Tibial nerve (tissue), 4 donors: ENCODE measurements at regions not wholly inside any gene's neighbourhood (a gene's known extent, or its start where the extent isn't known, plus 50 kb on each side); places are given as distances from the start of the nearest gene placed in this dataset.

Experiments used
- DNase-seq, 2 donors: peaks; one replicate each; pipeline ENCODE4 v3.0.0-alpha.2; 2019; ENCODE audit warnings: low spot score in 2 of 2
- H3K27ac ChIP-seq, 4 donors: fragments of 200-600 bp; sonication (generic) in 3 of 4; one replicate each; pipeline ENCODE4 v1.5.1; 2017 to 2019; ENCODE audit warnings: mild to moderate bottlenecking in 1 of 4
- H3K27me3 ChIP-seq, 2 donors: fragments of 200-600 bp; sonication (generic) in 1 of 2; one replicate each; pipeline versions ENCODE4 v1.5.1 to v1.6.0; 2017 to 2019
- H3K36me3 ChIP-seq, 3 donors: fragments of 200-600 bp; sonication (generic); one replicate each; pipeline ENCODE4 v1.5.1; 2018 to 2019
- H3K4me1 ChIP-seq, 4 donors: fragments of 200-600 bp; sonication (generic) in 3 of 4; one replicate each; pipeline ENCODE4 v1.5.1; 2017 to 2019
- H3K4me3 ChIP-seq, 4 donors: fragments of 200-600 bp; sonication (generic) in 3 of 4; one replicate each; pipeline ENCODE4 v1.5.1; 2017 to 2019; ENCODE audit warnings: mild to moderate bottlenecking in 1 of 4, moderate library complexity in 1 of 4
- H3K9me3 ChIP-seq, 4 donors: fragments of 200-600 bp; sonication (generic) in 3 of 4; one replicate each; pipeline ENCODE4 v1.5.1; 2017 to 2019
- EP300 ChIP-seq, 2 donors: sonication (generic); formaldehyde crosslinking; IDR thresholded peaks; one replicate each; pipeline ENCODE4 v1.6.1; 2017; ENCODE audit warnings: antibody characterized with exemption in 2 of 2, mild to moderate bottlenecking in 1 of 2
- POLR2A ChIP-seq, 2 donors: fragments of 450-650 bp; IDR thresholded peaks; one replicate each; pipeline ENCODE4 v1.6.1; 2017; ENCODE audit warnings: antibody characterized with exemption in 2 of 2, mild to moderate bottlenecking in 2 of 2, moderate library complexity in 2 of 2
- WGBS, 2 donors: methylation state at CpG; one replicate each; pipeline ENCODE4 v1.1.5; 2018; 5-methylcytosine and 5-hydroxymethylcytosine counted together
- TF ChIP-seq, protein P1 (sequence below), 5 experiments: fragments of 200-600 bp in 3 of 5; fragments of 450-650 bp in 2 of 5; sonication (generic) in 3 of 5; IDR thresholded peaks; one replicate each; pipeline ENCODE4 v1.5.1; 2016 to 2019; ENCODE audit warnings: antibody characterized with exemption in 5 of 5, mild to moderate bottlenecking in 3 of 5, moderate library complexity in 2 of 5

DNA sequence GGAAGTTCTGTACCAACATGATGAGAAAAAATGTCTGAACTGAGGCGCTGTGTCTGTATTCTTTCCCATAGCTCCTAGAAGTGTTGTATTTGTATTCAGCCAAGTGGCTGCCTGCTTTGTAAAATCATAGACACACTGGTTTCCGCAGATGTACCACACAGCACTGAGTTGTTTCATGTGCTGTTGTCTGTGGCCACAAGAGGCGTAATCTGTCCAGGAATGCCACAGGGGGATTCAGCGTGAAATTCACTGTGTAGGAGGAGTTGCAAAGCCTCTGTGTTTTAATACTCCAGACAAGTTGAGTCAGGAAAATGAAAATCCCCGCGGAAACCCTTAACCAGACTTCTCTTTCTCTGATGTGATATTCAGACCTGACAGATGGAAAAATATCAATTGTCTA lies 462.2 kb downstream of the NSUN3 start:
- WGBS, 2 donors = 30% methylated on average over 6 of the region's 6 CpGs
- TF ChIP-seq EP300 (IDR thresholded peaks at IDR 0.05) = no peak
- TF ChIP-seq, protein P1, sequence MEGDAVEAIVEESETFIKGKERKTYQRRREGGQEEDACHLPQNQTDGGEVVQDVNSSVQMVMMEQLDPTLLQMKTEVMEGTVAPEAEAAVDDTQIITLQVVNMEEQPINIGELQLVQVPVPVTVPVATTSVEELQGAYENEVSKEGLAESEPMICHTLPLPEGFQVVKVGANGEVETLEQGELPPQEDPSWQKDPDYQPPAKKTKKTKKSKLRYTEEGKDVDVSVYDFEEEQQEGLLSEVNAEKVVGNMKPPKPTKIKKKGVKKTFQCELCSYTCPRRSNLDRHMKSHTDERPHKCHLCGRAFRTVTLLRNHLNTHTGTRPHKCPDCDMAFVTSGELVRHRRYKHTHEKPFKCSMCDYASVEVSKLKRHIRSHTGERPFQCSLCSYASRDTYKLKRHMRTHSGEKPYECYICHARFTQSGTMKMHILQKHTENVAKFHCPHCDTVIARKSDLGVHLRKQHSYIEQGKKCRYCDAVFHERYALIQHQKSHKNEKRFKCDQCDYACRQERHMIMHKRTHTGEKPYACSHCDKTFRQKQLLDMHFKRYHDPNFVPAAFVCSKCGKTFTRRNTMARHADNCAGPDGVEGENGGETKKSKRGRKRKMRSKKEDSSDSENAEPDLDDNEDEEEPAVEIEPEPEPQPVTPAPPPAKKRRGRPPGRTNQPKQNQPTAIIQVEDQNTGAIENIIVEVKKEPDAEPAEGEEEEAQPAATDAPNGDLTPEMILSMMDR (IDR thresholded peaks at IDR 0.05) = peak; percentile 30 to 60 (median 46)

DNA sequence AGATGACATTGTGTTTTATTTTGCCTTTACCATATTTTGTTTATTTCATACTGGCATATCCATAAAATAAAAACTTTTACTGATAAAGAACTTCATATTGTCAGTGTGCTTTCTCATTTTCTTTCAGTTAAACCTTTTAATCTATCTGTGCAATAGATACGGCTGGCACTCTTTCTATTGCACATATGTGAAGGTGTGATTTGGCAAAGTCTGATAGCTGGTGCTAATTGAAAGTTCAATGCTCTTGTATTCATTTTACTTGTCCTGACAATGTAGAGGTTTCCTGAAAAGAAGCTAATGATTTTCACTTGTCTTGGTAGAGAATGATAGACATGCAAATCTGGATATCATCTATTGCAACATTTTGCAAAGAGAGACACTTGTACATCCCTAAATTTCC lies 467.0 kb downstream of the NSUN3 start:
- TF ChIP-seq EP300 (IDR thresholded peaks at IDR 0.05) (no peak), POLR2A (IDR thresholded peaks at IDR 0.05) (no peak)
- TF ChIP-seq, protein P1 (IDR thresholded peaks at IDR 0.05) = no peak
- no peak for DNase-seq
- Histone ChIP-seq H3K4me3 (no peak overlapping the region), H3K27me3 (no peaks in the 10 kb centered on the region), H3K4me1 (peaks cover 0 to 4% (median 2%) of the 10 kb centered on the region in 4 donors), H3K36me3 (no peaks in the 10 kb centered on the region), H3K27ac (no peak overlapping the region), H3K9me3 (no peaks in the 10 kb centered on the region)
- 98% methylated on average over 1 of the region's 1 CpG for WGBS, 2 donors

More for the DNA sequence above, 462.2 kb downstream of the NSUN3 start:
- Histone ChIP-seq H3K9me3 (no peaks in the 10 kb centered on the region), H3K36me3 (no peaks in the 10 kb centered on the region), H3K27ac (peak overlapping the region in 2 of 4 donors; percentile 15 to 59), H3K27me3 (no peaks in the 10 kb centered on the region), H3K4me1 (peaks cover 0 to 17% (median 2%) of the 10 kb centered on the region in 4 donors), H3K4me3 (peak overlapping the region in 3 of 4 donors; percentile 3 to 26 (median 15))
- DNase-seq = peak in 1 of 2 donors; percentile 24

DNA sequence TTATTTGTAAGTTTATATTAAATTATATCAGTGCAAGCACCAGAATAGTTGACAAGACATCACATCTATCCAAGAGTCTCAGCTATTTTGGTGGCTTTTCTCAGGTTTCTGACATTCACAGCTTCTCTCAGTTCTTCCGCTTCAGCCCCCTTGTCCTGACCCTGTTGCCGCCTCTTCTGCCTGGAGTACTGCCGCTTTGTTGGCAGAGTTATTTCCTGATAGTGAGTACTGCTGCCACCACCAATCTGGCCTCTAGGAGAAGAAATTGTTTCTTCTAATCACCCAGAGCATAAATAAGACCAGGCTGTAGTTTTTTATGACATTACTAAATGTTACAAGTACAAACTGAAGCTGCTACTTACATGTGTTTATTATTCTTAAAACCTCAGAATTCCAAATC lies 470.1 kb downstream of the NSUN3 start:
- H3K36me3 ChIP-seq = no peaks in the 10 kb centered on the region
- no peaks in the 10 kb centered on the region for H3K27me3 ChIP-seq
- H3K9me3 ChIP-seq = no peaks in the 10 kb centered on the region
- 93 to 95% methylated on average over 3 of the region's 3 CpGs for WGBS, 2 donors
- TF ChIP-seq, protein P1 (IDR thresholded peaks at IDR 0.05) = no peak
- TF ChIP-seq POLR2A (IDR thresholded peaks at IDR 0.05) (no peak), EP300 (IDR thresholded peaks at IDR 0.05) (no peak)
- H3K4me1 ChIP-seq = no peaks in the 10 kb centered on the region
- no peak overlapping the region for H3K4me3 ChIP-seq
- H3K27ac ChIP-seq = no peak overlapping the region
- no peak for DNase-seq

DNA sequence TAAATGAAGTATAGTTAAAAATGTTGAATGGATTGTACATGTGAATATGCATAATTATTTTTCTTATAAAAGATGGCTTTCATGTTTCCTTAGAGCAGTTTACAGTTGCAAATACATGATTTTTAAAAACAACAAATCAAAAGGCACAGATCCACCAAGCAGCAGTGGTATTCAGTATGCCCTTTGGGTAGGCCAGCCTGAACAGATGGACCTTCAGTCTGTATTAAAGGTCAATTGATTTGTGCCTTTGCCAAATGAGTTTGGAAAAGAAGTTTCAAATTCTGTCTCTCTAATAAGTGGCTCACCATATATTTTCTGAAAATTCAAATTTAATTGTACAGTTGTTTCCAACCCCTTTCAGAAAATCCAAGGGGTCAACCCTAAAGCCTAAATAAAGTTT lies 477.1 kb downstream of the NSUN3 start:
- Histone ChIP-seq H3K27ac (no peak overlapping the region), H3K27me3 (no peaks in the 10 kb centered on the region), H3K4me1 (no peaks in the 10 kb centered on the region), H3K36me3 (no peaks in the 10 kb centered on the region), H3K9me3 (no peaks in the 10 kb centered on the region), H3K4me3 (no peak overlapping the region)
- TF ChIP-seq EP300 (IDR thresholded peaks at IDR 0.05) (no peak), POLR2A (IDR thresholded peaks at IDR 0.05) (no peak)
- TF ChIP-seq, protein P1 (IDR thresholded peaks at IDR 0.05) = no peak
- DNase-seq = no peak

DNA sequence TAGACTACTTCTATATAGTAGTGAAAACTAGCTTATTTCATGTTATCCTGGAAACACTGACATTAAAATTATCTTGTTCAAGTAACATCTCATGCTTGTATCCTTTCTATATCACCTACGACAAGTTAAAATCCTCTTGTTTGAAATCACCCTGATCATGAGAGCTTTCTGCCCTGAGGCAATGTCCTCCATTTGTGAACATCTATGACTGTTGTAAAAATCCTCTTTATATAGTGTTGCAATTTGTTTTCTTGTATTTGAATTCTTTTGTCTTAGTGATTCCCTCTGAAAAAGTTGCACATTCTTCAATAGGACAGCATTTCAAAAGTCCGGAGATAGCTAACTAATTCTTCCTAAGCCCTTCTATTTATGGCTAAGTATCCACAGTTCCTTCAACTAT lies 480.3 kb downstream of the NSUN3 start:
- WGBS, 2 donors = 96% methylated on average over 2 of the region's 2 CpGs
- Histone ChIP-seq H3K4me1 (no peaks in the 10 kb centered on the region), H3K27ac (no peak overlapping the region), H3K9me3 (no peaks in the 10 kb centered on the region), H3K4me3 (no peak overlapping the region), H3K36me3 (no peaks in the 10 kb centered on the region), H3K27me3 (no peaks in the 10 kb centered on the region)
- no peak for DNase-seq
- TF ChIP-seq EP300 (IDR thresholded peaks at IDR 0.05) = no peak
- TF ChIP-seq, protein P1 (IDR thresholded peaks at IDR 0.05) = no peak
- no peak for TF ChIP-seq POLR2A (IDR thresholded peaks at IDR 0.05)
